Mammary epithelial cell (primary cell): ENCODE measurements at regions not wholly inside any gene's neighbourhood (a gene's known extent, or its start where the extent isn't known, plus 50 kb on each side); places are given as distances from the start of the nearest gene placed in this dataset.

Experiments used
- EZH2 ChIP-seq: IDR thresholded peaks from 2 replicates; pipeline ENCODE4 v1.6.1; 2012; ENCODE audit warnings: low read length, inconsistent platforms, borderline replicate concordance
- TF ChIP-seq, protein P1 (sequence below), 2 donors: IDR thresholded peaks in 1 of 2; conservative IDR thresholded peaks in 1 of 2; 2 replicates each; pipeline ENCODE4 v1.5.1; 2011 to 2012; ENCODE audit warnings: inconsistent platforms in 2 of 2, low read length in 2 of 2, mild to moderate bottlenecking in 2 of 2, control low read depth in 1 of 2, low read depth in 1 of 2; ENCODE audit not compliant: insufficient read depth in 1 of 2; ENCODE audit errors: extremely low read depth in 1 of 2

DNA sequence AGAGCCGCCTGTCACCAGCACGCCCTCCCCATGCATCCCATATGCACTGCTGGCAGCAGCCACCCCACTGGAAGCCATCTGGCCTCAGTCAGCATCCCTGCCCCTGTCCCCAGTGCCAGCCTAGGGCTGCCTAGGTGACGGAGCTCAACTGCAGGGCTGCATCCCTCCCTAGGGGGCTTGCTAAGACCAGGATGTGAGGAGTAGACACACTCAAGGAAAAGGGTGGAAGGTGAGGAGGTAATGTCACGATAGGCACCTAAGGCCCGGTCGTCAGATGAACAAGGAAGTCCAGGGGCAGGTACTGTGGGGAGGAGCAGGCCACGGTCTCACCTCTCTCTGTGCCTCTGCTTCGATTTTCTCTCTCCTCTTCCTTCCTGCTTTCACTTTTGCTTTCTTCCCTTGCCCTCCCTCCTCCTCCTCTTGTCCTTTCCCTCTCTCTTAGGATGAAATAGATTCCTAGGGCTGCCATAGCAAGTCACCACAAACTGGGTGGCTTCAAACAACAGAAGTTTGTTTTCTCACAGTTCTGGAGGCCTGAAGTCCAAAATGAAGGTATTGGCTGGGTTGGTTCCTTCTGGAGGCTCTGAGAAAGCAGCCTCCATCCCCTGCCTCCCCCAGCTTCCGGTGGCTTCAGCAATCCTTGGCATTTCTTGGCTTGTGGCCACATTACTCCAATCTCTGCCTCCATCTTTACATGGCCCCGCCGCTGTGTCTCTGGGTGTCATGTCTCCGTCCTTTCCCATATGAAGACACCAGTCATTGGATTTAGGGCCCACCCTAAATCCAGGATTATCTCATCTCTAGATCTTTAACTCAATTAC, 298.3 kb downstream of the SHQ1 start:
- TF ChIP-seq, protein P1, sequence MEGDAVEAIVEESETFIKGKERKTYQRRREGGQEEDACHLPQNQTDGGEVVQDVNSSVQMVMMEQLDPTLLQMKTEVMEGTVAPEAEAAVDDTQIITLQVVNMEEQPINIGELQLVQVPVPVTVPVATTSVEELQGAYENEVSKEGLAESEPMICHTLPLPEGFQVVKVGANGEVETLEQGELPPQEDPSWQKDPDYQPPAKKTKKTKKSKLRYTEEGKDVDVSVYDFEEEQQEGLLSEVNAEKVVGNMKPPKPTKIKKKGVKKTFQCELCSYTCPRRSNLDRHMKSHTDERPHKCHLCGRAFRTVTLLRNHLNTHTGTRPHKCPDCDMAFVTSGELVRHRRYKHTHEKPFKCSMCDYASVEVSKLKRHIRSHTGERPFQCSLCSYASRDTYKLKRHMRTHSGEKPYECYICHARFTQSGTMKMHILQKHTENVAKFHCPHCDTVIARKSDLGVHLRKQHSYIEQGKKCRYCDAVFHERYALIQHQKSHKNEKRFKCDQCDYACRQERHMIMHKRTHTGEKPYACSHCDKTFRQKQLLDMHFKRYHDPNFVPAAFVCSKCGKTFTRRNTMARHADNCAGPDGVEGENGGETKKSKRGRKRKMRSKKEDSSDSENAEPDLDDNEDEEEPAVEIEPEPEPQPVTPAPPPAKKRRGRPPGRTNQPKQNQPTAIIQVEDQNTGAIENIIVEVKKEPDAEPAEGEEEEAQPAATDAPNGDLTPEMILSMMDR (conservative IDR thresholded peaks at IDR 0.05 in 1 of 2, IDR thresholded peaks at IDR 0.05 in 1 of 2; ENCODE audit: extremely low read depth in 1 of 2, insufficient read depth in 1 of 2, low read depth in 1 of 2, low read length in 2 of 2), result no peak
- no peak for TF ChIP-seq EZH2
